Body of pancreas (tissue), 4 donors: ENCODE measurements at regions not wholly inside any gene's neighbourhood (a gene's known extent, or its start where the extent isn't known, plus 50 kb on each side); places are given as distances from the start of the nearest gene placed in this dataset.

Experiments used
- POLR2A ChIP-seq, 3 donors: fragments of 450-650 bp; IDR thresholded peaks; one replicate each; pipeline ENCODE4 v1.6.1; 2016; ENCODE audit warnings: antibody characterized with exemption in 3 of 3, mild to moderate bottlenecking in 2 of 3
- TF ChIP-seq, protein P1 (sequence below), 7 experiments: fragments of 450-650 bp in 4 of 7; fragments of 200-600 bp in 3 of 7; sonication (generic) in 3 of 7; IDR thresholded peaks; one replicate each; pipeline ENCODE4 v1.5.1; 2016 to 2019; ENCODE audit warnings: antibody characterized with exemption in 7 of 7

- TF ChIP-seq, protein P1, sequence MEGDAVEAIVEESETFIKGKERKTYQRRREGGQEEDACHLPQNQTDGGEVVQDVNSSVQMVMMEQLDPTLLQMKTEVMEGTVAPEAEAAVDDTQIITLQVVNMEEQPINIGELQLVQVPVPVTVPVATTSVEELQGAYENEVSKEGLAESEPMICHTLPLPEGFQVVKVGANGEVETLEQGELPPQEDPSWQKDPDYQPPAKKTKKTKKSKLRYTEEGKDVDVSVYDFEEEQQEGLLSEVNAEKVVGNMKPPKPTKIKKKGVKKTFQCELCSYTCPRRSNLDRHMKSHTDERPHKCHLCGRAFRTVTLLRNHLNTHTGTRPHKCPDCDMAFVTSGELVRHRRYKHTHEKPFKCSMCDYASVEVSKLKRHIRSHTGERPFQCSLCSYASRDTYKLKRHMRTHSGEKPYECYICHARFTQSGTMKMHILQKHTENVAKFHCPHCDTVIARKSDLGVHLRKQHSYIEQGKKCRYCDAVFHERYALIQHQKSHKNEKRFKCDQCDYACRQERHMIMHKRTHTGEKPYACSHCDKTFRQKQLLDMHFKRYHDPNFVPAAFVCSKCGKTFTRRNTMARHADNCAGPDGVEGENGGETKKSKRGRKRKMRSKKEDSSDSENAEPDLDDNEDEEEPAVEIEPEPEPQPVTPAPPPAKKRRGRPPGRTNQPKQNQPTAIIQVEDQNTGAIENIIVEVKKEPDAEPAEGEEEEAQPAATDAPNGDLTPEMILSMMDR (IDR thresholded peaks at IDR 0.05), result no peak
- no peak for TF ChIP-seq POLR2A (IDR thresholded peaks at IDR 0.05)
These were observed 156.2 kb downstream of the CRYBB2 start for GRCh38 chr22:25375683-25376082.
